Liver (tissue), 3 donors: ENCODE measurements at regions not wholly inside any gene's neighbourhood (a gene's known extent, or its start where the extent isn't known, plus 50 kb on each side); places are given as distances from the start of the nearest gene placed in this dataset.

Experiments used
- ATF3 ChIP-seq: IDR thresholded peaks from 2 replicates; pipeline ENCODE4 v1.6.1; 2016; ENCODE audit warnings: antibody characterized with exemption
- JUND ChIP-seq, 2 donors: IDR thresholded peaks; 2 replicates each; pipeline ENCODE4 v1.6.1; 2016; ENCODE audit warnings: antibody characterized with exemption in 2 of 2
- MAX ChIP-seq: IDR thresholded peaks from 2 replicates; pipeline ENCODE4 v1.6.1; 2016; ENCODE audit warnings: antibody characterized with exemption
- RAD21 ChIP-seq, 2 donors: IDR thresholded peaks; 2 replicates each; pipeline ENCODE4 v1.6.1; 2016; ENCODE audit warnings: antibody characterized with exemption in 2 of 2, mild to moderate bottlenecking in 2 of 2
- TAF1 ChIP-seq: conservative IDR thresholded peaks from 2 replicates; pipeline ENCODE4 v1.6.1; 2016; ENCODE audit warnings: antibody characterized with exemption, mild to moderate bottlenecking
- TF ChIP-seq, protein P1 (sequence below): fragments of 150-350 bp; IDR thresholded peaks from 2 replicates; pipeline ENCODE4 v1.5.1; 2017; ENCODE audit warnings: improper control_type of control experiment, low read depth, low read length; ENCODE audit not compliant: missing input control
- donor health status: healthy.
- donor health status: healthy.

DNA sequence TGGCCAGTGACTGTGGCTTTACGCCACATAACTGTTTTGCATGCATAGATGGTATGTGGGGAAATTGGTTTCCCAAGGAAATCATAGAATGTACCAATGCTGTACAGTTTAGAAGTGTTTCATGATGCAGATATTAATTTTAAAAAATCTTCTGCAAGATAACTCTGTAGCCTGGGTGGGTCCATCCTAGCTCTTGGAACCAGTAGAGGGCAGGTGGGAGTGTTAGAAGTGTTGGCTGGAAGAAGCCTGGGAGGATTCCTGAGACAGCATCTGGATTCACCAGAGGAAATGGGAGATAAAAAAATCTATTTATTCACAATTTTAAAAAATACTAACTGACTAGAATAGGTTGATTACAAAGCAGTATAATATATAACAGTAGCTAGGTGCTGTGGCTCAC lies 139.9 kb upstream of the GRIA4 start:
- TF ChIP-seq, protein P1, sequence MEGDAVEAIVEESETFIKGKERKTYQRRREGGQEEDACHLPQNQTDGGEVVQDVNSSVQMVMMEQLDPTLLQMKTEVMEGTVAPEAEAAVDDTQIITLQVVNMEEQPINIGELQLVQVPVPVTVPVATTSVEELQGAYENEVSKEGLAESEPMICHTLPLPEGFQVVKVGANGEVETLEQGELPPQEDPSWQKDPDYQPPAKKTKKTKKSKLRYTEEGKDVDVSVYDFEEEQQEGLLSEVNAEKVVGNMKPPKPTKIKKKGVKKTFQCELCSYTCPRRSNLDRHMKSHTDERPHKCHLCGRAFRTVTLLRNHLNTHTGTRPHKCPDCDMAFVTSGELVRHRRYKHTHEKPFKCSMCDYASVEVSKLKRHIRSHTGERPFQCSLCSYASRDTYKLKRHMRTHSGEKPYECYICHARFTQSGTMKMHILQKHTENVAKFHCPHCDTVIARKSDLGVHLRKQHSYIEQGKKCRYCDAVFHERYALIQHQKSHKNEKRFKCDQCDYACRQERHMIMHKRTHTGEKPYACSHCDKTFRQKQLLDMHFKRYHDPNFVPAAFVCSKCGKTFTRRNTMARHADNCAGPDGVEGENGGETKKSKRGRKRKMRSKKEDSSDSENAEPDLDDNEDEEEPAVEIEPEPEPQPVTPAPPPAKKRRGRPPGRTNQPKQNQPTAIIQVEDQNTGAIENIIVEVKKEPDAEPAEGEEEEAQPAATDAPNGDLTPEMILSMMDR = no peak
- TF ChIP-seq ATF3 (no peak), MAX (no peak), RAD21 (IDR thresholded peaks at IDR 0.05) (no peak), TAF1 (no peak), JUND (IDR thresholded peaks at IDR 0.05) (no peak)
